ENCODE measurements at regions not wholly inside any gene's neighbourhood (a gene's known extent, or its start where the extent isn't known, plus 50 kb on each side); places are given as distances from the start of the nearest gene placed in this dataset.

DNA sequence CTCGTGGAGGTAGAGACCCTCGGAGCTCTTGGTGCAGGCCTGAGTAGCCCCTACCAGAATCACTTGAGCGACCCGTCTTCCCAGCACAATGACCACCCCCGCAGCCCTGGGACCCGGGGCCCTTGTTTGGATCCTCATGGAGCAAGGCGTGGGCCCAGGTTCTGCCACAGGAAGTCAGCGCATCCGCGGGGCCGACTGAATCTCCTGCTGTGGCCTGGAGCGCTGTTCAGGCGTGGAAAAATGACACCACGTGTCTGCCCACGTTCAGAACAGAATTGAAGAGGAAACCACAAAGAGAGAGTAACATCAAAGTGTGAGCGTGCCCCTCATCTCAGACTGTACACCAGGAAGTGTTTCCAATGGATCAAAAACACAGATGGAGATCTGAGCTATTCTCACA, 1479.2 kb downstream of the TBC1D22A start:
- ATAC-seq = no peak

DNA sequence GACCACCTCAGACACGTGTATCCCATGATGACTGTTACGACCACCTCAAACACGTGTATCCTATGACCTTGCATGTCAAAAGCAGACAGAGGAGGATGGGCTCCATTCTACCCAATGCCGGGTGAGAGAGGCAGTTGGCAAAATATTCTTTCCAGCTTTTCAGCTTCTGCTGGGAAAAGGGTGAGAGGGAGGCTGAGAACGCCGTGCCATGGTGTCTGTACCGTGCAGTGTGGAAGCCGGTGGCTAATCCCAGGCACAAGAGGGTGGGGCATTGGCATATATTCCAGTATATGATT, 1478.4 kb downstream of the TBC1D22A start:
- no peak for ATAC-seq

DNA sequence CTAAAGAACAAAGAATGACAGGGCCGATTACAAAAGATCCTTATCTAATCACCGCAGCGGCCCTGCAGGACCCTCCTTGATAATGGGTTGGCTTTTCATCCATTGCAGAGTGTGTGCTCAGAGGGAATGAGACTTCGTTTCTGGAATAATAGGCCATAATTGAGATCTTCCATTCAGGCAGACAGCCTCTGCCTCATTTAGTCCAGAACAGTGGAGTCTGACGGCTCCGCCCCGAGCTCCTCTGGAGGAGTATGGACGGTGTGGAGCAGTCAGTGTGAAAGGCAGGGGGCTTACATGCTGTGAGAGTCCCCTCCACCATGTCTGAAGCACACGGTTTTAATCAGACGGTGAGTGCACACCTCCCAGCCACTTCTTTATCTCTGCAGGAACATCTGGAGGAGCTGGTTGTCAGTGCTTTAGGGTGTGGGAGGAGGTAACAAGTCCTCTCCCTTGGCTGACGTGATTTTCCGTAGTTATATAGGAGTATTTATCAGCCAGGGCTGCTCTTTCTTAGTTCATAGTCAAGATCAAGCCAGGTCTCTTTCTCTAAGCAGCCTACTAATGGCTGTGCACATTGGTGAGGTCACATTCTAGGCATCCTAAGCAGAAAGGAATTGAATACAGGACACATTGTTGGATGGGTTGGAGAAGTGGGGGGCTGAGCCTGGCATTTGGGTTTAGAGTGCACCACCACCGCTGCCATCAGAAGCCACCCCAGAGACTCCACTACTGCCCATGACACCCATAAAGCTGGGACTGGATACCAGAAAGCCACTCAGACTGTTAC, 1477.9 kb downstream of the TBC1D22A start:
- ATAC-seq = no peak

DNA sequence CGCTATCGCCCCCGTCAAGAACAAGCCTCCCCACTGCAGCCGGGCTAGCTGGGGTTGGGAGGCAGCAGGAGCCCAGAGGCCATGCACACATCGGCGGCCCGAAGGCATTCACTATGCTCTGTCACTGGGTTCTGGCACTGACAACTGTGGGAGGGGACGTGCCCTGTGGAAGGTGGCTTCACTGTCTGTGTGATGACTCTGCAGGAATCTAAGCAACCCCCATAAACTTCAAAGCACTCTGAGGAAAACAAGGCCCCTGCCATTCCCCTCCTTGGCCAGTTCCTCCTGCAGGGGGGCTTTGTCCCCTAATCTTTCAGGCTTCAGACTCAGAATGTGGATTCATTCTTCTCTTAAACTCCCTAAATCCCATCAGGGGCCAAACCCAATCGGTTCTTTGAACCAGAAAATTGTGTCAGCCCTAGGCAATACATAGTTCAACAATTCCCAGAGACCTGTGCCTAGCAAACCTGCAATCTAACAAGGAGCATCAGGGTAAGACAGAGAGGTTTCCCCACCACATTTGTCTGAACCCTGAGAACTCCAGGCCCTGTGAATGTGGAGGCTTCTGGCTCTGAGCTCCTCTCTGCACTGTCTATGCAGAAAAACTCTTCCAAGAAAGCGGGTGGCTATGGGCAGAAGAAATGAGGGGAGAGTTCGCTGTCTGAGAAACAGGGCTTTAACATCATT, 1477.2 kb downstream of the TBC1D22A start:
- no peak for ATAC-seq

DNA sequence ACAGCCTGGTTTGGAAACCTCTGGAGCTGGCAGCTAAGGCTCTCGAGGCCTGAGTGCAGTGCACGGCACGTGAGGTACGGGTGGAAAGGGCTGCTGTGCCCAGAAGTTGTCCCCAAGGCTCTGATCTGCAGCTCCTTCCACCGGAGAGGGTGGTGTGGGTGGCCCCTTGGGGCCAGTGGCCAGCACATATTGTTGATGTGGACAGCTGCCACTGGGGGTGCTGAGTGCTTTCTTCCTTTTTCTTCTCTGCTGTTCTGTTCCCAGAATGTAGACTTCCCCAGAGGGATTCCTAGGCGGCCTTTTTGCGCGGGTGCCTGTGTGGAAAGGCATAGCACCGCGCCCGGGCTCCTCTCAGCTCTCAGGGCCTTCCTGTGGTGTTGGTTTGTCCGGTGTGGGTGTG, 1476.5 kb downstream of the TBC1D22A start:
- ATAC-seq = no peak

DNA sequence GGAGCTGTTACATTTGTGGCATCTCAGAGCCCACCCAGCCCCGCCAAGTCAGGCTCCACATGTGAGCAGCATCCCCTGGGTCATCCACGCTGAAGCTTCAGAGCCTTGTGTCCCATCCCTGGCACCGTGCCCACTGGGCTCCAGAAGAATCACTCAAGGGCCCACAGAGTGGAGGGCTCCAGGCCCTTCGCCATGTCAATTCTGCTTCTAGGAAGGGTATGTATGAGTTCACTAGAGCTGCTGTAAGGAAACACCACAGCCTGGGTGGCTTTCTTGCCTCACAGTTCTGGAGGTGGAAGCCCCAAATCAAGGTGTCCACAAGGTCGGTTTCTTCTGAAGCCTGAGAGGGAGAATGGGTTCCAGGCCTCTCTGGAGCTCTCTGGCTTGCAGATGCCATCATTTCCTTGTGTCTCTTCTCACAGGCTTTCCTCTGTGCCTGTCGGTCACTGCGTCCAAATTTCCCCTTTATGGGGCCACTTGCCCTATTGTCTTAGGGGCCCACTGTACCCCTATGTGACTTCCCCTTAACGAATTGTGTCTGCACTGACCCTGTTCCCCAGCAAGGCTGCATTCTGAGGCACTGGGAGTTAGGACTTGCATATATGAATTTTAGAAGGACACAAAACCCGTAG, 1476.0 kb downstream of the TBC1D22A start:
- ATAC-seq = no peak

DNA sequence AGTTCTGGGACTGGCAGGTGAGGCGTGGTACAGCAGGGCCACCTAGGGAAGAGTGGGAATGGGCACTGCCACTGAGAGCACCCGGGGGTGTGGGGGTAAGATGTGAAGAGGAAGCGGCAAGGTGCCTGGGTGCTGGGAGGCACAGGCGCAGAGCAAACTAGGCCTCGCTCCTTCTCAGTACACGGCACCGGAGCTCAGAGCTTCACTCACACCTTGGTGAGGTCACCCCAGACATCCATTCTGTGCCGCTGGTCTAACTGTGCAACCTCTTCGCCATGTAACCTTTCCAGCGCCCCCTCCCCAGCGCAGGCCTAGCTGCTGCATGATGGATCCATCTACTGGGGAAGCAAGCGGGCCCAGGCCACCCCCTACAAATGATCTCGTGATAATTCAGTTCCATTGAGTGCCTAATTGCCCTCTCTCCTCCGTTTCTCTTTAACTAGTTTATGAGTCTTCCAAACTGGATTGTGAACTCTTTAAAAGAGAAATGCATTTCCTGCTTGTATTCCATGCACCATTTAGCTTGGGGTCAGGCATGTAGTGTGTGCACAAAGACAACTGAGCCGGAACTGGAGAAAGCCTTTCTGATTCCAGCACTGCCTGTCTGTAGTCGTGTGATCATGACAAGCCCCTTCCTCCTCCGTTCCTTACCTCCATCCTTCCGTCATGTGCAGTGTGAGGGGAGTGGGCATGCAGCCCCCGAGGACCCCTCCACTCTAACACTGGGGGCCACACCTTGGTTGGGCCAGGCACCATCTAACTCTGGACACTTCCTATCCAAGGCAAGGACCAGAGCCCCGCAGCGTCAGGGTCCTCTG, 1475.2 kb downstream of the TBC1D22A start:
- no peak for ATAC-seq

DNA sequence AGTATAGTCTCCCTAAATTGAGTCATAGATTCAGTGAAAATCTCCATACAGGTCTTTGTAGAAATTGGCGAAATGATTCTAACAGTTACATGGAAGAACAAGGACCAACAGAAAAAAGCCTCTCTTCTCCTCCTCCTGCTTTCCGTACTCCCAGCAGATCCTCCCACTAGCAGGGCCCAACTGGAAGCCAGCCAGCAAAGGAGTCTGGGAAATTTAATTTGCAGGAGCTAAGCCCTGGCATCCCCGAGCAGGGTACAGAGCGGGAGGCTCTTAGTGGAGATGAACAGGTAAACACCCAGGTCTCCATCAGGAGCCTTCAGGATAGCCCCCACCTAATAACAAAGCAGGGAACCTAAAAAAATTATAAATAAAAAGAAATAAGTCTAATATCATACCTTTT, 1473.8 kb downstream of the TBC1D22A start:
- ATAC-seq = no peak

DNA sequence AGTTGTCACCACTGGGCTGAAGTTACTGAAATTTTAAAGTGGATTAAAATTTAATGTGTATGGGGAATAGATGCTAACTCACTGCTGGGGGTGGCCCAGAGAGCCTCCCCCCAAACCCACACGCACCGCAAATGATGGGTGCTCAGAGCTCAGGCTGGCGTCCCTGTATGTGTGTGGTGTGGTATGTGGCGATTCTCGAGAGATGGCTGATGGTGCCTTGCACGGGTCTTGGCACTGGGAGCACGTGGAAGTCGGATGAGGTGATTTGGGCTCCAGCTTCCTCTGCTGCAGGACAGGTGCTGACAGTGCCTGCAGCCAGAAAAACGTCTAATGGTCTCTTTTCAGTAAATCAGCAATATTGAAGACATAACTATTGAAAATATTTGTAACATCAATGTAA, 1473.3 kb downstream of the TBC1D22A start:
- ATAC-seq = no peak

DNA sequence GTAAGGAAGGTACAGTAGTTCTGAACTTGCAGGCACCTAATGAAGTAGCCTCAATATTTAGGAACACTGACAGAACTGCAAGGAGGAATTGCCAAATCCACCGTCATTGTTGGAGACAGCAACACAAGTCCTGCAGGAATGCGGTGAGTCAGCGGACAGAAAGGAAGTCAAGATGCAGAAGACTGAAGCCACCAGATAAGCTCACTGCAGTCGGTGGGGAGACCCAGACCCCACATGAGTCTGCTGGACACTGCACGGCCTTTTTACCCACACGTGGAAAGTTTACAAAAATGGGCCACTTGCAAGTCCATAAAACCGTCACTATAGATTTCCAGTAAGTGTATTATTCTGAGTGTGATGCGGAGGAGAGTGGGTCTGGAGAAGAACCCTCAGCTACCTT, 1471.6 kb downstream of the TBC1D22A start:
- ATAC-seq = no peak

DNA sequence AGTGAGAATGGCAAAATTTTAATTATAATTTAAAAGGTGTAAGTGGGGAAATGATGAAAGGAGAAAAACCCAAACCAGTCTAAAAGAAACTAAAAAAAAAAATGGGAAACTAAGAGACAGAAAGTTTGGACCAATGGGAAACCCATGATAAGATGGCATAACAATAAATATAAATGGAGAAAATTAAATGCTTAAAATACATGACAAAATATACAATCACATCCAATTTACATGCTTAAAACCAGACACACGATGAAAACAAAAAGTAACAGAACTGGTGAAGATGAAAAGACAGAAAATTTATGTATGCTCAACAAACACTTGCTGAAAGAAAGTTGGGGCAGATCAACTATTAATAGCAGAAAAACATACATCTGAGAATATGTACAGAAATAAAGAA, 1471.1 kb downstream of the TBC1D22A start:
- ATAC-seq = no peak

DNA sequence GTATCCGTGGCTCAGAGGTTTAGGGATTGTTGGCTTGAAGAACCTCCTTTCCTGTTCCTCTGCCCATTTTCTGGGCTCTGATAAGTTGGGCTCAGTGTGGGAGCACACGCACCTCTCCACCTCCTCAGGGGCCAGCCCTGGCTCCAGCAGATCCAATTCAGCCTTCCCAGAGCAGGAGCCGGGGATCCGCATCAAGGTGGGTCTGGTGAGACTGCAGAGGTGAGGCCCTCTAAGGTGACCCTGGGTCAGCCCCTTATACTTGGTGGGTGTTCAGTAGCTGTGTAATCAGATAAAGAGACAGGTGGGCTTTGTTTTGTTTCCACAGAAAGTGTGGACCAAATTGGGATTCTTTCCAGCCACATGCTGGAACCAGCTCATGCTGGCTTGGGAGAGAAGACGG, 1466.0 kb downstream of the TBC1D22A start:
- ATAC-seq = no peak

DNA sequence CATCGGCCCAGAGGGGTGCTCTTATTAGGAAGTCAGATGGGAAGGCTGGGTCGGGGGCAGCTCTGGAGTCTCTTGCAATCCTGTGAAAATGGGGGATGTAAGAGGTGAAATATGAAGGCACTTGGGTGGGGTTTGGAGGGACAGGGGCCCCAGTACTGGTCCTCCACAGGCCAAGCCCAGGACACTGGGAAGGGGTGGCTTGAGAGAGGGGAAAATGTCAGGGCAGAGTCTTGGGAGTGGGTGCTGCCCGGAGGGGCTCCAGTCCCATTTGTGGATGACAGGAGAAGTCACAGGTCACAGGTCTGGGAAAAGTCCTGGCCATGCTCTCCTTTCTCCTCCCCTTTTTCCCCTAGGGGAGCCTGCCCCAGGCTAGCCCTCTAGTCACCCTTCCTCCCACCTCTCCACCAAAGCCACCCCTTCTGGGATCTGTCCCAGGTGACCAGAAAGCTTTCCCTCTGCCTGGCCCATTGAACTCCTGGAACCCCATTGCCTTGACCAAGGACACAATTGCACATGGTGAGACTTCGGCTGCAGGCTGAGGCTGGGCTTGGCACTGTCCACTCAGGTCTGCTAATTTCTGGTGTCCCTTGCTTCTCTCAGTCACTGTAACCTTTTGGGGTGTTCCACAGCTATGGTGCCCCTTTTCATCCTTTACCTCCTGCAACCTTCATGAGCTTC, 1465.0 kb downstream of the TBC1D22A start:
- no peak for ATAC-seq

DNA sequence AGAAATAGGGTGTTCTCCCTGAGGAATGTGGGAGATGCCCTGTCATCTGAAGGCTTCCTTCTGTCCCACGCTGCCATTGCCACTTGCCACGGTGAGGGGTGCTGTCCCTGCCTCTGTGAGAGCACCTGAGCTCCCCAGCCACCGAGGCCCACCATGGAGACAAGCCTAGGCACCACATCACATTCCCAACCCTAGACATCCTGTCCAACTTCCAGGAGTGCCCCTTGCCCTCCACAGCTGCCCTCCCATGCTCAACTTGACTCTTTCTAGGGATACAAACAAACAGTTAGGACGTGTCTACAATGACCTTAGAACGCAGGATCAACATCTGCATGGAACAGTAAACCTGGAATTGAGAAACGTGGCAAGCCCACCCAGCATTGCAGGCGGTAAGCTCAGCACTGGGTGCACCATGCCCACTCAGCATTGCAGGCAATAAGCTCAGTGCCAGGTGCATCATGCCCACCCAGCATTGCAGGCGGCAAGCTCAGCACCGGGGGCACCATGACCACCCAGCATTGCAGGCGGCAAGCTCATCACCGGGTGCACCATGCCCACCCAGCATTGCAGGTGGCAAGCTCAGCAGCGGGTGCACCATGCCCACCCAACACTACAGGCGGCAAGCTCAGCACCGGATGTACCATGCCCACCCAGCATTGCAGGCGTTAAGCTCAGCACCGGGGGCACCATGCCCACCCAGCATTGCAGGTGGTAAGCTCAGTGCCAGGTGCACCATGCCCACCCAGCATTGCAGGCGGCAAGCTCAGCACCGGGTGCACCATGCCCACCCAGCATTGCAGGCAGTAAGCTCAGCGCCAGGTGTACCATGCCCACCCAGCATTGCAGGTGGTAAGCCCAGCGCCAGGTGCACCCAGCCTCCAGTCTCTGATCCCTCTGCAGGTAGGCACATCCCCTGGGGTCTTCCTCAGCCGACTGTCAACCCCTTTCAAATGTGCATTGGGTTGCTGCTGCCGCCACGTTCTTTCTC, 1463.9 kb downstream of the TBC1D22A start:
- no peak for ATAC-seq

DNA sequence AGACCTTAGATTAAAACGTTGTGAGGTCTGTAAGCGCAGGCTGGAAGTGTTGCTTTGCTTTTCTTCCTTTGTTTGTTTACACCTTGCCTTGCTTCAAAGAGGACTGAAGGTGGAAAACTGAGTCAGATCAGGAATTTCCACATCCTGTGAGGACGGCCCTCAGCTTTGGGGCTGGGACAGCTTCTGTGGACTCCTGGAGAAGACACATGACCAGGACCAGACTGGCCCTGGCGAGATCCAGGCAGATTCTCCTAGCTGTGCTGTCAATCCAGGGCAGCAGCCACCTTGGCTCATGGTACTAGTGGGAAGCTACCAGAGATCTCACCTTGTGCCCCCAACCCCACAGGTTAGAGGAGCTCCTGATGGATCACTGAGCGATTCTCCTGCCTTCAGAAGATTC, 1461.9 kb downstream of the TBC1D22A start:
- no peak for ATAC-seq

DNA sequence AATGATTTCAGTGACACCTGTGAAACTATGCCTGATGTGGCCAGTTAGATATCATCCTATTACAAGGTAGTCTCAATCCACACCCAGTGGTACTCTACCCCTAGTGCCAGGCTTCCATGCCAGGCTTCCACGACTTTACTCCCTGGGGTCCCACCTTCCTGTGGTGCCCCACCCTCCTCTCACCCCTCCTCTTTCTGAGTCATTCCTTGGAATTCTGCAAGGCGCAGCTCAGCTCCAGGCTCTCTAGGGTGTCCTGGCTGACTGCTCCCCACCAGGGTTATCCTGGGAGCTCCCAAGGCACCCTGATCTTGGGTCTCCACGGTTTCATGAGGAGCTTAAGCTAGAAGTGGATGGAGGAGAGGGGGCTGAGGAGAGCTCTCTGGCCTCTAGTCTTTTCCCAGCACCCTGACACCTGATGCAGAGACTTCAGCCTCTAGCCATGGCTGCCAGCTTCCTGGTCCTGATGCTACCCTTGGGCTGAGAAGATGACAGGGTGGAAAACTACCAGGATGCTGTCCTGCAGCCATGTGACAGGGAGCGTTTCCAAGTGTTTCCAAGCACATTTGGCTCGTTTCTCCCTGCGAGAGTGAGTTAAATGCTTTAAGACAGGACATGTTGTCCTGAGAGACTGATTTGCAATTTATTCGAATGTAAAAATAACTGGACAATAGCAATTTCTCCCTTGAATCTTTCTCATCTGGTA, 1461.2 kb downstream of the TBC1D22A start:
- ATAC-seq = no peak

DNA sequence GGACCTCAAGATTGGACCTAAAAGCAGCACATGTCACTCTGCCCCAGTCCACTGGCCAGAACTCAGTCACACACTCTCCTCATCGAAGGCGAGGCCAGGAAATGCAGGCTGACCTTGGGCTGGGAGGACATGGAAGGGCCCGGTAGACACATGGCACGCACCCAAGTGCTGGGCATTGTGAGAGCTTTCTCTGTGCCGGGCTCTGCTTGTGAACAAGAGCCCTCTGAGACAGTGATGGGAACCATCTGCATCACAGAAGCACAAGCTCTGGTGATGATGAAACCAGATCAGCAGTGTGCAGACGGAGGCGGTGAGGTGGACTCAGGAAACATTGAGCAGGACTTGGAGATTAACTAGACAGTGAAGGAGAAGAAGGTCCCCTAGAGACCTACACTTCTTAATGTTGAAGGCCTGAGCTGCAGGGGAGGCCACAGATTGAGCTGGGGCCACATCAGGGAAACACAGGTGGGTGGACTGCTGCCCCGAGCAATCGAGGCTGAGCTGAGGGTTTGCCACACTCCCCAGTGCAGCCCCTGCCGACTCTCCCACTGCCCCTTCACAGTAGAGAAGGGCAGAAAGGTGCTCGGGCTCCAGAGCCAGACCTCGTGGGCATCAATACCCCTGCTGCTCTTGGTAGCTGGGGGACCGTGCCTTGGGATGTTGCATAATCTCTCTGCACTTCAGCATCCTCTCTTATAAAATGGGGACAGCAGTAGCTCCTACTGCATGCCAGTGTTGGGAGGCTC, 1460.5 kb downstream of the TBC1D22A start:
- ATAC-seq = no peak

DNA sequence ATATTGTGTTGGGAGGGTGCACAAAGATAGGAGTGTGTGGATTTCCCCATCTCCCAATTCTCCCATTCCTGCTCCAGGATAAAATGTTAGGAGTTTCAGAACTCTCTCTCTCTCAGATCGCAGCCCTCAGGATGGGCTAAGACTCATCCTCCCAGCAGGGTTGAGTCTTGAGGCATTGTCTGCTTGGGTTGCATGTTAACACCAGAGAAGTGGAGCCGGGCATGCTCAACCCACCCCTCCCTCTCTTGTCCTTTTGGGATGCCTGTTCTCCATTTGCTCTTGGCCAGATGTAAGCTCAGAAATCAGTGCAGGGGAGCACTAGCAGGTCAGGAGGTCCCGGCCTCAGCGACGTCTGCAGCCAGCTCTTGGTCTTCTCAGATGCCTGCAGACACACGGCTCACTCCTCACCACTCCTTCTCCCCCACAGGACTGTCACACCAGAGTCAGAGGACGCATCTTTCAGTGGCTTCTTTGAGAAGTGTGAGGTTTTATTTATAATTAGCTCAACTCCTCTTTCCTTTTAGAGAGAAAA, 1456.5 kb downstream of the TBC1D22A start:
- no peak for ATAC-seq

DNA sequence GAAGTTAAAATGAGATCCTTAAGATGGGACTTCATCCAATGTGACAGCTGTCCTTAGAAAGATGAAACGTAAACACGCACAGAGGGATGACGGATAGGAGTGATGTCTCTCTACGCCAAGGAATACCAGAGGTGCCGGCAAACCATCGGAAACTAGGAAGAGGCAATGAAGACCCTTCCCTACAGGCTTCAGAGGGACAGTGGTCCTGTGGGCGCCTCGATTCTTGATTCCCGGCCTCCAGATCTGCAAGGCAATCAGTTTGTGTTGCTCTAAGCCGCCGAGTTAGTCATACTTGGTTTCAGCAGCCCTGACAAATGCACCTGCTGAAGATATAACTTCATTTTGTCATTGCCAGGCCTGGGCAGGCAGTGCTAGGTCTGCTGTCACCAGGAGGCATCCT, 1455.1 kb downstream of the TBC1D22A start:
- ATAC-seq = no peak

DNA sequence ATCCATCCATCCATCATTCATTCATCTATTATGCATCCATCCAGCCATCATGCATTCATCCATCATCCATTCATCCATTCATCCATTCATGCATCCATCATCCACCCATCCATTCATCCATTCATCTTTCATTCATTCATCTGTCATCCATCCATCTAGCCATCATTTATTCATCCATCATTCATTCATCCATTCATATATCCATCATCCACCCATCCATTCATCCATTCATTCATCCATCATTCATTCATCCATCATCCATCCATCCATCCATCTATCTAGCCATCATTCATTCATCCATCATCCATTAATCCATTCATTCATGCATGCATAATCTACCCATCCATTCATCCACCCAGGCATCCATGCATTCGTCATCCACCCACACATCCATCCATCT, 1450.3 kb downstream of the TBC1D22A start:
- no peak for ATAC-seq

Measured in activated CD4-positive, CD25-positive, alpha-beta regulatory T cell treated with anti-CD3 and anti-CD28 coated beads, Interleukin-2, amount 50 U/mL, for 24 hours (primary cell).